ENCODE measurements at regions not wholly inside any gene's neighbourhood (a gene's known extent, or its start where the extent isn't known, plus 50 kb on each side); places are given as distances from the start of the nearest gene placed in this dataset.
A peak's percentile ranks its signal among the peaks of the same experiment; 100 is the strongest.

GRCh38 chr2:64779117-64779690 is 125.5 kb upstream of the SERTAD2 start:
- no peak overlapping the region for H3K4me3 ChIP-seq (ENCODE audit: low read depth in 2 of 2, low read length in 1 of 2)
- no peaks in the 10 kb centered on the region for H4K20me1 ChIP-seq (ENCODE audit: insufficient read depth)
- TF ChIP-seq USF2 (IDR thresholded peaks at IDR 0.05; ENCODE audit: borderline replicate concordance, low read depth, low read length) (no peak), USF1 (IDR thresholded peaks at IDR 0.05; ENCODE audit: borderline replicate concordance, low read depth) (no peak), POLR2AphosphoS5 (IDR thresholded peaks at IDR 0.05; ENCODE audit: low read depth, low read length) (peak; percentile 66; the same call in 1 of the 2 replicates), FOSL2 (IDR thresholded peaks at IDR 0.05; ENCODE audit: borderline replicate concordance, low read depth) (peak; percentile 74), FOXM1 (IDR thresholded peaks at IDR 0.05; ENCODE audit: low read depth) (0 out of 2 replicates have a peak, but pooled peaks have one; percentile 24), SMC3 (IDR thresholded peaks at IDR 0.05; ENCODE audit: low read depth, low read length) (no peak), ELF1 (IDR thresholded peaks at IDR 0.05) (peak; percentile 27; the same call in 1 of the 2 replicates), RXRA (IDR thresholded peaks at IDR 0.05; ENCODE audit: borderline replicate concordance, low read depth) (peak; percentile 88; the same call in 1 of the 2 replicates), GABPA (IDR thresholded peaks at IDR 0.05; ENCODE audit: low read depth) (no peak), TAF1 (IDR thresholded peaks at IDR 0.05; ENCODE audit: borderline replicate concordance, low read depth, low read length) (no peak), EP300 (IDR thresholded peaks at IDR 0.05; ENCODE audit: borderline replicate concordance in 1 of 2, low read depth in 1 of 2, low read length in 1 of 2) (peak in 1 of 2 experiments; percentile 83; a peak in 2 of 4 replicates), MAX (IDR thresholded peaks at IDR 0.05; ENCODE audit: low read depth) (no peak), IRF3 (IDR thresholded peaks at IDR 0.05; ENCODE audit: low read depth, low read length) (no peak), NFIC (IDR thresholded peaks at IDR 0.05; ENCODE audit: borderline replicate concordance) (peak; percentile 96), PBX3 (IDR thresholded peaks at IDR 0.05) (peak; percentile 75), RCOR1 (IDR thresholded peaks at IDR 0.05; ENCODE audit: low read length) (no peak), GATA2 (CRISPR knock-in tag; IDR thresholded peaks at IDR 0.05) (no peak), YY1 (IDR thresholded peaks at IDR 0.05; ENCODE audit: low read depth) (peak; percentile 25; the same call in 1 of the 2 replicates), JUND (IDR thresholded peaks at IDR 0.05) (peak; percentile 82), SIN3A (IDR thresholded peaks at IDR 0.05; ENCODE audit: borderline replicate concordance, low read depth, low read length) (no peak), TEAD4 (IDR thresholded peaks at IDR 0.05; ENCODE audit: borderline replicate concordance, insufficient read depth) (peak; percentile 81), RAD21 (IDR thresholded peaks at IDR 0.05; ENCODE audit: low read length) (no peak), MEF2A (IDR thresholded peaks at IDR 0.05; ENCODE audit: borderline replicate concordance, low read depth) (0 out of 2 replicates have a peak, but pooled peaks have one; percentile 64), ZBTB33 (IDR thresholded peaks at IDR 0.05; ENCODE audit: borderline replicate concordance, low read depth) (no peak), TCF12 (IDR thresholded peaks at IDR 0.05) (peak; percentile 87)
- H2AFZ ChIP-seq (ENCODE audit: low read depth), result no peak overlapping the region
- DNase-seq, result no peak
- H3K9me3 ChIP-seq, result no peaks in the 10 kb centered on the region
- H3K79me2 ChIP-seq (ENCODE audit: insufficient read depth), result no peaks in the 10 kb centered on the region
- no peaks in the 10 kb centered on the region for H3K27me3 ChIP-seq (ENCODE audit: insufficient read depth)
- H3F3A ChIP-seq (replicated peaks; ENCODE audit: insufficient read depth), result peaks cover 32% of the 10 kb centered on the region
- no peaks in the 10 kb centered on the region for H3K36me3 ChIP-seq (replicated peaks in 1 of 2; ENCODE audit: control insufficient read depth in 1 of 2, insufficient read depth in 2 of 2, low read length in 1 of 2)
- peak overlapping the region; percentile 15; the same call in 1 of the 2 replicates for H3K9ac ChIP-seq
- H3K4me2 ChIP-seq, result peak overlapping the region; percentile 18; the same call in 1 of the 2 replicates
- ChIA-PET POLR2A (no interaction called here), CTCF (interaction anchor here (1.1 to 1.3 kb wide), 2 partner anchors 9 to 10 kb away, joined by 3 to 4 read pairs; no protein-coding TSS in a partner anchor)
- WGBS (ENCODE audit: low lambda C conversion rate), result 14% methylated on average over 5 of the region's 5 CpGs
- peak overlapping the region in 1 of 2 experiments; percentile 69; a peak in 2 of 4 replicates for H3K27ac ChIP-seq (ENCODE audit: low read depth in 2 of 2, low read length in 1 of 2)
- H3K4me1 ChIP-seq (ENCODE audit: control insufficient read depth in 1 of 2, insufficient read depth in 2 of 2, low read depth in 1 of 2, low read length in 1 of 2), result peaks cover 3 to 20% of the 10 kb centered on the region in 2 experiments; a peak in 2 of 4 replicates
- H3K9me2 ChIP-seq, result no peaks in the 10 kb centered on the region
